Body of pancreas (tissue), 4 donors: ENCODE measurements at regions not wholly inside any gene's neighbourhood (a gene's known extent, or its start where the extent isn't known, plus 50 kb on each side); places are given as distances from the start of the nearest gene placed in this dataset.

ENCODE experiments used
- ATAC-seq: fragments of 150-250 bp; one replicate; pipeline ENCODE4 v1.9.1; 2016
- DNase-seq, 4 donors: peaks; one replicate each; pipeline ENCODE4 v3.0.0-alpha.2; 2019
- H3K27ac ChIP-seq, 4 donors: fragments of 200-600 bp; sonication (generic); 1 replicate in 3 of 4; 2 replicates in 1 of 4; pipeline versions ENCODE4 v1.5.1 to v1.6.1; 2016 to 2019; ENCODE audit warnings: mild to moderate bottlenecking in 1 of 4, mixed read lengths in 1 of 4, moderate library complexity in 1 of 4
- H3K27me3 ChIP-seq, 2 donors: fragments of 200-600 bp; sonication (generic); one replicate each; pipeline ENCODE4 v1.6.0; 2016; ENCODE audit warnings: mild to moderate bottlenecking in 1 of 2
- H3K36me3 ChIP-seq, 2 donors: fragments of 200-600 bp; sonication (generic); replicated peaks in 1 of 2; 2 replicates each; pipeline ENCODE4 v1.5.1; 2016; ENCODE audit warnings: low read depth in 2 of 2; ENCODE audit not compliant: insufficient read depth in 1 of 2
- H3K4me1 ChIP-seq: fragments of 200-600 bp; sonication (generic); one replicate; pipeline ENCODE4 v1.6.0; 2016
- H3K4me3 ChIP-seq, 2 donors: fragments of 200-600 bp; sonication (generic); 1 replicate in 1 of 2; 2 replicates in 1 of 2; pipeline ENCODE4 v1.5.1; 2016 to 2019
- H3K9me3 ChIP-seq, 3 donors: fragments of 200-600 bp; sonication (generic); 1 replicate in 2 of 3; 2 replicates in 1 of 3; pipeline ENCODE4 v1.5.1; 2016
- CTCF ChIP-seq, 7 experiments: fragments of 450-650 bp in 4 of 7; fragments of 200-600 bp in 3 of 7; sonication (generic) in 3 of 7; IDR thresholded peaks; one replicate each; pipeline ENCODE4 v1.5.1; 2016 to 2019; ENCODE audit warnings: antibody characterized with exemption in 7 of 7
- POLR2A ChIP-seq, 3 donors: fragments of 450-650 bp; IDR thresholded peaks; one replicate each; pipeline ENCODE4 v1.6.1; 2016; ENCODE audit warnings: antibody characterized with exemption in 3 of 3, mild to moderate bottlenecking in 2 of 3
- WGBS, 2 donors: methylation state at CpG; one replicate each; pipeline ENCODE4 v1.1.5; 2017; 5-methylcytosine and 5-hydroxymethylcytosine counted together
- intact Hi-C: fragments of 100-400 bp; cut with DNase I; formaldehyde crosslinking; loops from one replicate; pipeline ENCODE4 v1.15.1; 2023

DNA sequence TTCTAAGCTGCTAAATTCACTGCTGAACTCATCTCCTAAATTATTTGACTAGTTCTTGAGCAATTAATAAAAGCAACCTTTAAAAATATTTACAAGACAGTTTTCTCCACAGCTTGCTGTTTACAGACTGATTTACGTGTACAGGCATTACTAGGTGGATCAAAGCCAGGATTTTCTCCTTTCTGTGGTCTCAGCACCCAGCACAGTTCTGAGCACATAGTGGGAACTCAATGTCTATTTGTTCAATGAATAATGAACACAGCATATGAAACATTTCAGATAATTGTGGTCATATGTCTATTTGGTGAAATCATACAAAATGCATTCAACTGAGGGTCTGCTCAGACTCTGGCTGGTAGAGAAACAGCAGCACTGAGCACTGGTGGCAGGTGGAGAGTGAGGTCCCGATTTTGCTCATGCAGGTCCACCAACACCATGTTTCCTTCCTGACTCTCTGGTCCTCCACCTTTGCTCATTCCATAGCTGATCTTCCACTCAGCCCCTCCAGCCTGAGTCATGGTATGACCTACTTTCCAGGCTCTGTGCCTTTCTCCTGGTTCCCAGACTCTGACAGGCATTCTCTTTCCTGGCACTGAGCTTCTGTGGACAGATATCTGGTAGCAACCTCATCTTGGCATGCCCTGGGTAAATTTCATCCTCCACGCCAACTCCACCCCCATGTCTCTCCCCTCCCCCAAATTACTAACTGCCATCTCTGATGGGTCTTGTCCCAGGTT lies 311.3 kb downstream of the TGFB2 start:
- Histone ChIP-seq H3K9me3 (no peaks in the 10 kb centered on the region), H3K4me3 (no peak overlapping the region), H3K4me1 (no peaks in the 10 kb centered on the region), H3K36me3 (no peaks in the 10 kb centered on the region), H3K27ac (no peak overlapping the region), H3K27me3 (no peaks in the 10 kb centered on the region)
- ATAC-seq (no peak), DNase-seq (no peak)
- 69 to 70% methylated on average over 3 of the region's 3 CpGs for WGBS, 2 donors
- TF ChIP-seq POLR2A (IDR thresholded peaks at IDR 0.05) (no peak), CTCF (IDR thresholded peaks at IDR 0.05) (no peak)
- intact Hi-C loops, result no loop called here

DNA sequence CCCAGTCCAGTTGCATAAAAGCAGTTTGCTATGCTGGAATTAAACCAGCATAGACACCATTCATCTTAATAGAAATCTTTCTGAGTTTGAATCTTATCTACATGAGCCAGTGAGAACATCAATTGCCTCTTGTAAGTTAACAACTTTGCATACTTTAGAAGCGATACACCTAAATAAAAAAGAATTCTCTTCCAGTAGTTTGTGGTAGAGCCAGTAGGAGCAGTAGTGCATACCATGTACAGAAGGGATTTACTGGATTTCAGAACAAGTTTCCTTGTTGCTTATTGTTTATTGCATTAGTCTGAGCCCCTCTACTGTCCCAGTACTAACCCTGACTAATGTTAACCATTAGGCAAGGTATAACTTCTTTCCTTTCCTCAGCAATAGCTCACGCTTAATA lies 313.1 kb downstream of the TGFB2 start:
- H3K4me3 ChIP-seq, result no peak overlapping the region
- no peak for ATAC-seq
- intact Hi-C loops, result no loop called here
- WGBS, 2 donors, result 80 to 96% methylated on average over 2 of the region's 2 CpGs
- no peak for DNase-seq
- H3K27me3 ChIP-seq, result no peaks in the 10 kb centered on the region
- no peaks in the 10 kb centered on the region for H3K4me1 ChIP-seq
- no peak overlapping the region for H3K27ac ChIP-seq
- no peaks in the 10 kb centered on the region for H3K36me3 ChIP-seq
- no peaks in the 10 kb centered on the region for H3K9me3 ChIP-seq
- TF ChIP-seq POLR2A (IDR thresholded peaks at IDR 0.05), result no peak
- TF ChIP-seq CTCF (IDR thresholded peaks at IDR 0.05), result no peak

DNA sequence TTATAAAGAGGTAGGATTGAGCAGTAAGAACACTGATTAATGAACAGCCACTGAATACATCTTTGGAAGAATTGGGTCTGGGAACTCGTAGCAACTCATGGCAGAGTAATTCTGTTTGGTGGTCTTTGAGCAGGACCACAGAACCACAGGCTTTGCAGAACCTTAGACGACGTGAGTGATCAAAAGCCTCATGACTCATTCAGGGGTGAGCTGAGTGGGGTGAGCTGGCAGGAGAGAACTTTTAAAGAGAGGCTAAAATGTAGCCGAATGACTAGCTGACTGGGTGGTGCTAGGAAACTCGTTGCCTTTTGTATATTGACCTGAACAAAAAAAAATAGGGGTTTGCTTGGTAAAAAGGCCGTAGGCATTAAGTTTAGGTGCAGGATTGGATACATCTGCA lies 313.8 kb downstream of the TGFB2 start:
- H3K36me3 ChIP-seq, result no peaks in the 10 kb centered on the region
- H3K4me1 ChIP-seq, result no peaks in the 10 kb centered on the region
- DNase-seq (no peak), ATAC-seq (no peak)
- intact Hi-C loops, result no loop called here
- no peaks in the 10 kb centered on the region for H3K9me3 ChIP-seq
- no peak overlapping the region for H3K4me3 ChIP-seq
- WGBS, 2 donors, result 59 to 65% methylated on average over 6 of the region's 6 CpGs
- no peak for TF ChIP-seq POLR2A (IDR thresholded peaks at IDR 0.05)
- TF ChIP-seq CTCF (IDR thresholded peaks at IDR 0.05), result no peak
- no peaks in the 10 kb centered on the region for H3K27me3 ChIP-seq
- H3K27ac ChIP-seq, result no peak overlapping the region

- ATAC-seq (no peak), DNase-seq (no peak)
- Histone ChIP-seq H3K27me3 (no peaks in the 10 kb centered on the region), H3K4me3 (no peak overlapping the region), H3K9me3 (no peaks in the 10 kb centered on the region), H3K36me3 (no peaks in the 10 kb centered on the region), H3K4me1 (no peaks in the 10 kb centered on the region), H3K27ac (no peak overlapping the region)
- TF ChIP-seq POLR2A (IDR thresholded peaks at IDR 0.05), result no peak
- TF ChIP-seq CTCF (IDR thresholded peaks at IDR 0.05), result no peak
- intact Hi-C loops, result no loop called here
- 62 to 64% methylated on average over 2 of the region's 2 CpGs for WGBS, 2 donors
Observed at GRCh38 chr1:218659911-218660677, 315.0 kb downstream of the TGFB2 start.
